Hepatocyte (in vitro differentiated cells): ENCODE measurements at regions not wholly inside any gene's neighbourhood (a gene's known extent, or its start where the extent isn't known, plus 50 kb on each side); places are given as distances from the start of the nearest gene placed in this dataset.

Experiments
- DNase-seq: peaks from one replicate; pipeline ENCODE4 v3.0.0-alpha.2; 2016; ENCODE audit warnings: low spot score
- H2AFZ ChIP-seq: fragments of 200-600 bp; sonication (generic); 2 replicates; pipeline ENCODE4 v1.6.0; 2016; ENCODE audit warnings: antibody characterized with exemption, mild to moderate bottlenecking
- H3K27ac ChIP-seq: fragments of 200-600 bp; sonication (generic); 2 replicates; pipeline ENCODE4 v1.5.1; 2016; ENCODE audit warnings: mild to moderate bottlenecking
- H3K27me3 ChIP-seq: fragments of 200-600 bp; sonication (generic); 2 replicates; pipeline ENCODE4 v1.6.1; 2016
- H3K36me3 ChIP-seq: fragments of 200-600 bp; sonication (generic); replicated peaks from 2 replicates; pipeline ENCODE4 v1.5.1; 2016; ENCODE audit warnings: low read depth; ENCODE audit not compliant: insufficient read depth
- H3K4me1 ChIP-seq: fragments of 200-600 bp; sonication (generic); 2 replicates; pipeline ENCODE4 v1.5.1; 2016; ENCODE audit warnings: mild to moderate bottlenecking, moderate library complexity; ENCODE audit not compliant: insufficient read depth
- H3K4me2 ChIP-seq: fragments of 200-600 bp; sonication (generic); 2 replicates; pipeline ENCODE4 v1.6.0; 2016
- H3K4me3 ChIP-seq: fragments of 200-600 bp; sonication (generic); 2 replicates; pipeline ENCODE4 v1.5.1; 2016; ENCODE audit warnings: mild to moderate bottlenecking
- H3K79me2 ChIP-seq: fragments of 200-600 bp; sonication (generic); 2 replicates; pipeline ENCODE4 v1.6.0; 2017; ENCODE audit warnings: mild to moderate bottlenecking
- H3K9me2 ChIP-seq: fragments of 200-600 bp; sonication (generic); replicated peaks from 2 replicates; pipeline ENCODE4 v1.6.0; 2017; ENCODE audit warnings: mild to moderate bottlenecking; ENCODE audit not compliant: insufficient read depth
- H3K9me3 ChIP-seq: fragments of 200-600 bp; sonication (generic); 2 replicates; pipeline ENCODE4 v1.5.1; 2016; ENCODE audit warnings: low read depth, mild to moderate bottlenecking
- H4K20me1 ChIP-seq: fragments of 200-600 bp; sonication (generic); 2 replicates; pipeline ENCODE4 v1.6.0; 2016; ENCODE audit warnings: mild to moderate bottlenecking; ENCODE audit not compliant: insufficient read depth, poor library complexity, severe bottlenecking
- EZH2 ChIP-seq: fragments of 200-600 bp; sonication (generic); IDR thresholded peaks from 2 replicates; pipeline ENCODE4 v1.6.1; 2016; ENCODE audit warnings: antibody characterized with exemption, mild to moderate bottlenecking, borderline replicate concordance
- EZH2phosphoT487 ChIP-seq: fragments of 200-600 bp; sonication (generic); IDR thresholded peaks from one replicate; pipeline ENCODE4 v1.6.1; 2018; ENCODE audit warnings: antibody characterized with exemption, mild to moderate bottlenecking, low read depth, moderate library complexity; ENCODE audit not compliant: unreplicated experiment, severe bottlenecking
- WGBS: methylation state at CpG from one replicate; pipeline ENCODE4 v1.1.6; 2016; ENCODE audit warnings: low lambda C conversion rate; ENCODE audit errors: missing lambda C conversion rate; 5-methylcytosine and 5-hydroxymethylcytosine counted together
- TF ChIP-seq, protein P1 (sequence below): fragments of 200-600 bp; sonication (generic); IDR thresholded peaks from 2 replicates; pipeline ENCODE4 v1.5.1; 2016; ENCODE audit warnings: antibody characterized with exemption, mild to moderate bottlenecking; ENCODE audit not compliant: poor library complexity

DNA sequence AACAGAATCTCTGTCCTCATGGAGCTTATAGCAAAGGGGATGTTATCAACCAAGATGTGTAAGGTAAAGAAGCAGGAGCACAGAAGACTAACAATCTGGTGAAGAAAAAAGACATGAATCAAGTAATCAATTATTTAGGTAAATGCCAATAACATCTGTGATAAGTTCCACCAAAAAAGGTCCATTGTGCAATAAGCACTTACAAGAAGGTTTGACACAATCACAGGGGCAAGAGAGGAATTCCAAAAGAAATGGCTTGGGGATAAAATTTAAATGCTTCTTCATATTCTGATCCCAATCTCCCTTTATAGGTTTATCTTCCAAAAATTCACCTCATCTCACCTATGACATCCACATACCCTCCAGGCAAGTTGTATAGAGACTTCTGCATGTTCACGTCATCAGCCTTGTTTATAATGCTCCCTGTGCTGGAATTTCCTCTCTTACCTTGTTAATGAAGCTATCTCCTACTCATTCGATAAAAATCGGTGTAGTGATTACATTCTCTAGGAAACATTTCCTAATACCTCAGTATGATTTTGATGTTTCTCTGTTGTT is 53.6 kb upstream of the DPT start:
- no peak for DNase-seq
- Histone ChIP-seq H3K4me3 (no peak overlapping the region), H3K9me2 (no peaks in the 10 kb centered on the region), H3K36me3 (no peaks in the 10 kb centered on the region), H3K4me2 (no peak overlapping the region), H2AFZ (no peak overlapping the region), H3K4me1 (peaks cover 5% of the 10 kb centered on the region), H3K79me2 (no peaks in the 10 kb centered on the region), H3K27ac (peak overlapping the region; percentile 81), H3K9me3 (no peaks in the 10 kb centered on the region), H4K20me1 (no peaks in the 10 kb centered on the region), H3K27me3 (no peaks in the 10 kb centered on the region)
- WGBS: 79% methylated on average over 3 of the region's 3 CpGs
- TF ChIP-seq EZH2: no peak
- TF ChIP-seq, protein P1, sequence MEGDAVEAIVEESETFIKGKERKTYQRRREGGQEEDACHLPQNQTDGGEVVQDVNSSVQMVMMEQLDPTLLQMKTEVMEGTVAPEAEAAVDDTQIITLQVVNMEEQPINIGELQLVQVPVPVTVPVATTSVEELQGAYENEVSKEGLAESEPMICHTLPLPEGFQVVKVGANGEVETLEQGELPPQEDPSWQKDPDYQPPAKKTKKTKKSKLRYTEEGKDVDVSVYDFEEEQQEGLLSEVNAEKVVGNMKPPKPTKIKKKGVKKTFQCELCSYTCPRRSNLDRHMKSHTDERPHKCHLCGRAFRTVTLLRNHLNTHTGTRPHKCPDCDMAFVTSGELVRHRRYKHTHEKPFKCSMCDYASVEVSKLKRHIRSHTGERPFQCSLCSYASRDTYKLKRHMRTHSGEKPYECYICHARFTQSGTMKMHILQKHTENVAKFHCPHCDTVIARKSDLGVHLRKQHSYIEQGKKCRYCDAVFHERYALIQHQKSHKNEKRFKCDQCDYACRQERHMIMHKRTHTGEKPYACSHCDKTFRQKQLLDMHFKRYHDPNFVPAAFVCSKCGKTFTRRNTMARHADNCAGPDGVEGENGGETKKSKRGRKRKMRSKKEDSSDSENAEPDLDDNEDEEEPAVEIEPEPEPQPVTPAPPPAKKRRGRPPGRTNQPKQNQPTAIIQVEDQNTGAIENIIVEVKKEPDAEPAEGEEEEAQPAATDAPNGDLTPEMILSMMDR: no peak
- TF ChIP-seq EZH2phosphoT487: no peak

DNA sequence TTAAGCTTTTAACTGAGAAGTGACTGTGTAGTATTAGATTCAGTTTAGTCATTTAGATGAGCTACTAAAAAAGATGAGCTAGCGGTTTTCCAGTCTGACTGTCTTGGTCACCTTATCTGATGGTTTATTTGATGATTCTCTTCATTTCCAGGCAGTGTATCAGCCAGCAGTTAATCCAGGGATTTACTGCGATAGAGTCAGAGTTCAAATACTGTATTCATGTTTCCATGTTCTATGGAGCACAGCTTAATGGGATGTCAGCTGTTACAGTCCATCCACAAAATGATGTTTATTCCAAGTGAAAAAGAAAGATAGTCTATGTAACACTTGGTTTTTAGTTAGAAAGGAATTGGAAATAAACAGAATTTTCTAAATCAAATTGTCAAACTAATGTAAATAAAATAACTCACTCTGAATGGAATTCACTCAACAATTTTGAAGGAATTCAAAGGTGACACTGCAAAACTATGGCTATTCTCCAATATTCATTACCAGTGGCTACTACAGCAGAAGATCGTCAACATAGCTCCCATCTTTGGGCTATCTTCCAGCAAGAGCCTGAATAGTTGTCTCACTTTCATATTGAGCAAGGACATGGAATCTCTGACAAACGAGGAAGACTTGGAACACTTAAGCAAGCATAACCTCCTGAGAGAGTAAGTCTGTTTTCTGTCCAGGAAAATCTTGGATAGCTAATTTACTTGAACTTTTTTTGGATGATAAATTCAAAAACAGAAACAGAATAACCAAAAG is 54.6 kb upstream of the DPT start:
- Histone ChIP-seq H4K20me1 (no peaks in the 10 kb centered on the region), H3K4me3 (no peak overlapping the region), H2AFZ (no peak overlapping the region), H3K4me2 (peak overlapping the region; percentile 54), H3K4me1 (peaks cover 5% of the 10 kb centered on the region), H3K9me2 (no peaks in the 10 kb centered on the region), H3K9me3 (no peaks in the 10 kb centered on the region), H3K27me3 (no peaks in the 10 kb centered on the region), H3K36me3 (no peaks in the 10 kb centered on the region), H3K27ac (peak overlapping the region; percentile 81), H3K79me2 (no peaks in the 10 kb centered on the region)
- TF ChIP-seq, protein P1: no peak
- no peak for TF ChIP-seq EZH2
- no peak for TF ChIP-seq EZH2phosphoT487
- WGBS: 51% methylated on average over 4 of the region's 4 CpGs
- peak; percentile 51 for DNase-seq

DNA sequence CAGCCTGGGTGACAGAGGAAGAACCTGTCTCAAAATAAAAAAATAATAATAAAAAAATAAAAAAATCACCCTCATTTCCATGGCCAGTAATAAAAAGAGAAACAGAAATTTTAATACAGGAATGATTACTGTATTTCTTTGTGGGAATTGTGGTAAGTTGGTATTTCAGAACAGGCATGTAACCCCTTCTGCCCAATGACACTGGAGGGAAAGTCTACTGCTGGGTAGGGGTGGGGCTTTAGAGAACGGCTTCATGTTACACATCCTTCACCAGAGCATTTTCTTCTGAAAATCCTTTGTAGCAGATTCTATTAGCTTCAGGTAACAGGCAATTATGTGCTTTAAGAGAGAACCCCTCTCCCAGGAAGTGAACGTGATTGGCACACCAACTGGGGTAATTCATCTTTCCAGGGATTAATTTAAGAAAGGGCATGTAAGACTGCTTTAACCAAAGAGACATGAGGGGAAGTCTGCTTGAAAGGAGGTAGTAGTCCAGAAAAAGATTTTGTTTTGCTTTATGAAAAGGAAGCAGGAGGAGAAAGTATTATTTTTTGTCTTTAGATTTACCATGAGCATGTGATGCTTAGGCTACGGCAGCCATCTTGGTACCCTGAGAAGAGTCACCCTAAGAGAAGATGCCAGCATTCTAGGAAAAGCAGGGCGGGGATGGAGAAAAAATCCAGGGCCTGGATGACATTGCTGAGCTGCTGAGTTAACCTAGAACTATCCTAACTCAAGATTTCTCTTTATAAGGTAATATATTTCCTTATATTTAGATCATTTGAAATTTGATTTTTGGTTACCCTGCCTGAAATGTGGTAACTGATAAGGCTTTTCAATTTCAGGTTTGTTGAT is 57.7 kb upstream of the DPT start:
- H4K20me1 ChIP-seq: no peaks in the 10 kb centered on the region
- H3K4me1 ChIP-seq: peaks cover 5% of the 10 kb centered on the region
- no peaks in the 10 kb centered on the region for H3K79me2 ChIP-seq
- TF ChIP-seq EZH2: no peak
- no peak for TF ChIP-seq EZH2phosphoT487
- TF ChIP-seq, protein P1: no peak
- no peaks in the 10 kb centered on the region for H3K36me3 ChIP-seq
- DNase-seq: no peak
- 87% methylated on average over 4 of the region's 4 CpGs for WGBS
- H3K27ac ChIP-seq: no peak overlapping the region
- no peaks in the 10 kb centered on the region for H3K9me2 ChIP-seq
- H3K9me3 ChIP-seq: no peaks in the 10 kb centered on the region
- H3K27me3 ChIP-seq: no peaks in the 10 kb centered on the region
- H3K4me2 ChIP-seq: no peak overlapping the region
- no peak overlapping the region for H3K4me3 ChIP-seq
- no peak overlapping the region for H2AFZ ChIP-seq
